NCI-H146 treated with DMSO at 0.1 percent for 48 hours (cell line): ENCODE measurements at regions not wholly inside any gene's neighbourhood (a gene's known extent, or its start where the extent isn't known, plus 50 kb on each side); places are given as distances from the start of the nearest gene placed in this dataset.

Experiments used
- DNase-seq: peaks from one replicate; lab custom pipeline; 2025; ENCODE audit not compliant: unreplicated experiment; lab: John Stamatoyannopoulos, UW

DNA sequence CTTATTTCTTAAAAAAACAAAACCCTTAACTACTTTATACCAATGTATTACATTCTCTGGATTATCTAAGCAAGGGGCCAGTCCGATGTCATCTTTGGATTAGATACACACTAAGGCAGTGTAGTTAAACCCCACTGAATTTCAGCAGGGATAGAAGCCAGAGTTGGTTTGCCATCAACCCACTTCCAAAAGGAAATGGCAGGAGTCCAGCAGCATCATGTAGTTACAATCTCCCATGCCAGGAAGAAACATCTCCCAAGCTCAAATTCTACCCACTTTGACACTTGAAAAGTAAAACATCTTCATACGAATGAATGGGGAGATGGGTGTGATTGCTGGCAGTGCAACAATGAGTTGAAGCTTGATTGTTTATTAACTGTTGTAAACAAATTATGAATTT is 203.5 kb upstream of the PLXNC1 start:
- DNase-seq = no peak

DNA sequence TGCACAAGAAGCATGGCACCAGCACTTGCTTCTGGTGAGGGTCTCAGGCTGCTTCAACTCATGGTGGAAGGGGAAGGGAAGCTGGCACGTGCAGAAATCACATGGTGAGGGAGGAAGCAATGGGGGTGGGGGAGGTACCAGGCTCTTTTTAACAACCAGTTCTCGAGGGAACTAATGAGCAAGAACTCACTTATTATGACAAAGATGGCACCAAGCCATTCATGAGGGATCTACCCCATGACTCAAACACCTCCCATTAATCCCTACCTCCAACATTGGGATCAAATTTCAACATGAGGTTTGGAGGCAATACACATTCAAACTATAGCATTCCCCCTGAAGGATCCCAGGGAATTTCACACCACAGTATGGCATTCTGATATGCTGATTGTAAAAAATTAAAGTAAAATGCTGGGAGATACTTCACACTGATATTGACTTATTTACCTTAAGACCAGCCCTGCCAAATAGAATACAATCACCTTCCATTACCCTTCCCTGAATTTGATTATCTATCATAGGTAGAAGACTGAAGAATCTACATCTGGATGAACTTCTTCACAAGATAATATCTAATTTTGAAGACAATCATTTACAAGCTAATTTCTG is 201.7 kb upstream of the PLXNC1 start:
- no peak for DNase-seq

DNA sequence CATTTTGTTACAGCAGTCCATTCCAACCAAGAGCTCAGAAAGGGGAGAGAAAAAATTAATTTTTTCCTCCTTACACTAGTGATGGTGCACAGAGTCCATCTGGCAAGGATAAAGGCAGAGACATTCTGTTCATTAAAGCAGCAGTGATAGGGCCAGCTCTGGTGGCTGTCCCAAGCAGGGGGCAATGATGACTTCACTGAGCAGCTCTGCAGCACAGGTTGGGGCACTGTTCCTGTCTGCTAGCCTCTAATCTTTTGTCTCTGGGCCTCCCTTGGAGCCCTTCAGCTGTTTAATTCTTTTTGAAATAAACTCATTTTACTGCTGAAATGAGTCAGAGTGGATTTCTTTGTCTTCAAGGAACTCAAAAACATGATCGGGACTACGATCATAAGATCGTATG is 200.9 kb upstream of the PLXNC1 start:
- DNase-seq = no peak

DNA sequence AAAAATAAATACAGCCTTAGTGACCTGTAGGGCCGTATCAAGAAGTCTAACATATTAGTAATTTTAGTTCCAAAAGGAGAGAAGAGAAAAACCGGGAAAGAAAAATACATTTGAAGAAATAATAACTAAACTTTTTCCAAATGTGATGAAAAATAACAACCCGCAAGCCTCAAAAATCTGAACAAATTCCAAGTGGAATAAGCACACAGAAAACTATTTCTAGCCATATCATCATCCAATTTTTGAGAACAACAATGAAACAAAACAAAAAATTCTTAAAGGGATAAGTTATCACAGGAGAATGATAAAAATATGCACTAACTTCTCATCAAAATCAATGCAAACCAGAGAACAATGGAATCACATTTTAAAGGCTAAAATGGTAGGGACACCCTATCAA is 198.1 kb upstream of the PLXNC1 start:
- no peak for DNase-seq

DNA sequence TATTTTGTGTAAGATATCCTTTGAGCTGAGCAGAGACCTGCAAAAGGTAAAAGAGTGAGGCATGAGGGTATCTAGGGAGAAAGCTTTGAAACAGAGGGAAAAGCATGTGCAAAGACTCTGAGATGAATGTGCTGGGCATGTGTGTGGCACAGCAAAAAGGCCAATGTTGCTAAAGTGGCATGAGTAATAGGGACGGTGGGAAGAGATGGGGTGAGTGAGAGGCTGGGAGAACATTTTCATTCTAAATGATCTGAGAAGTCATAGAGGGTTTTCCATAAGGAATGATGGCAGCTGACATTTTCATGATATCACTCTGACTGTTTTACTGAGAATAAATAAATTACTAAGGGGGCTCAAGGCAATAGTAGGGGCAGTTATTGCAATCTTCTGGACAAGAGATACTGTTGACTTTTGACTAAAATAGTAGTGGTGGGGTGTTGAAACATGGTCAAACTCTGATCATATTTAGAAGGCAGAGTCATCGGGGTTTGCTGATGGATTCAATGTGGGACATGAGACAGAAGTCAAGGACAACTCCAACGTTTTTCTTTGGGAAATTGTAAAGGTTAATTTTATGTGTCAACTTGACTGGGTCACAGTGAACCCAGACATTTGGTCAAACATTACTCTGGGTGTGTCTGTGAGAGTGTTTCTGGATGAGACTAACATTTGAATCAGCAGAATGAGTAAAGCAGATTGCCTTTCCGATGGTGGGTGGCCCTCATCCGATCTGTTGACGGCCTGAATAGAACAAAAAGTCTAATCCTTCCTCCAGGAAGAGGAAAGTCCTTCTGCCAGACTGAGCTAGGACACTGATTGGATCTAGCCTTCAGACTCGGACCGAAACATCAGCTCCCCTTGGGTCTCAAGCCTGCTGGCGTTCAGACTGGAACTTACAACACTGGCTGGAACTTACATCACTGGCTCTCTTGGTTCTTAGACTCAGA is 193.9 kb upstream of the PLXNC1 start:
- no peak for DNase-seq

DNA sequence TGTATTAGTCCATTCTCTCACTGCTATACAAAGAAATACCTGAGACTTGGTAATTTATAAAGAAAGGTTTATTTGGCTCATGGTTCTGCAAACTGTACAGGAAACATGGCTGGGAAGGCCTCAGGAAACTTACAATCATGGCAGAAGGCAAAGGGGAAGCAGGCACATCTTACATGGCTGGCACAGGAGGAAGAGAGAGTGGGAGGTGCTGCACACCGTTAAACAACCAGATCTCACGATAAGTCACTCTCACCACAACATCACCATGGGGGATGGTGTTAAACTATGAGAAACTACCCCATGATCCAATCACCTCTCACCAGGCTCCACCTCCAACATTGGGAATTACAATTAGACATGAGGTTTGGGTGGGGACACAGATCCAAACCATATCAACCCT is 191.8 kb upstream of the PLXNC1 start:
- DNase-seq = no peak

DNA sequence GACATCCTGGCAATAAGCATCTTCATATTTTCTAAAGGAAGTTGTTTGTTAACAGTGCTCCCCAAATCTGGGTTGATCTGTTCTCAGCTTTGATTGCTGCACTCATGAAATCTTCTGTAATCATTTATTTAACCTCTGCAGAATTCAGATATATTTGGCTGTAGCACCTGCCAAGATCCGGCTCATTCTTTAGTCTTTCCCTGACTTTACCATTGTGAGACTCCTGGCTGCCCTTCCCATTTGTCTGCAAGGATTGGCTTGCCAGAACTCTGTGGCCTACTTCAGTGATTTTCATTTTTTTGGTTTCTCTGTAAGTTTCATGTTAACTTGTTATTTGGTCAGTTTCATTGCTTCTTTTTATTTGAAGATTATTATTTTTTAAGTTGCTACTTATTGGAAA is 191.2 kb upstream of the PLXNC1 start:
- no peak for DNase-seq

DNA sequence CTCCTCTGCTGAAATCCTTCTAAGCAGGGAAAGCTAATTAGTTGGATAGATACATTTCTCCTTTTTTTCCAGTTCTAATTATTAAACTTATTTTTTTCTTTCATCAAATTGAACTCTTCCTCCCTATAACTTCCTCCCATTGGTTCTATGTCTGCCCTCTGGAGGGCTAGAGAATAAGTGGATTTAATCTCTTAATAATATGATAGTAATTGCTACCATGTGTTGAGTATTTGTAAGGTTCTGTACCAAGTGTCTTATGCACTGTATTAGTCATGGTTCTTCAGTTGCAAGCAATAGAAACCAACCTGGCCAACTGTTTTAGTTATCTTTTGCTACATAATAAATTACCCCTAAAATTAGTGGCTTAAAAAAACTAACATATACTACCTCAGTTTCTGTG is 190.5 kb upstream of the PLXNC1 start:
- no peak for DNase-seq

DNA sequence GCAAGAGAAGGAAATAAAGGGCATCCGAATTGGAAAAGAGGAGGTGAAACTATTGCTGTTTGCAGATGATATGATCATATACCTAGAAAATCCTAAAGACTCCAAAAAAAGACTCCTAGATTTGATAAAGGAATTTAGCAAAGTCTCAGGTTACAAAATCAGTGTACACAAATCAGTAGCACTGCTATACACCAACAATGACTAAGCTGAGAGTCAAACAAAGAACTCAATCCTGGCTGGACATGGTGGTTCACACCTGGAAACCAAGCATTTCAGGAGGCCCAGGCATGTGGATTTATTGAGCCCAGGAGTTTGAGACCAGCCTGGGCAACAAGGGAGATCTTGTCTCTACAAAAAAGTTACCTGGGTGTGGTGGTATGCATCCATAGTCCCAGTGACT is 188.7 kb upstream of the PLXNC1 start:
- no peak for DNase-seq

DNA sequence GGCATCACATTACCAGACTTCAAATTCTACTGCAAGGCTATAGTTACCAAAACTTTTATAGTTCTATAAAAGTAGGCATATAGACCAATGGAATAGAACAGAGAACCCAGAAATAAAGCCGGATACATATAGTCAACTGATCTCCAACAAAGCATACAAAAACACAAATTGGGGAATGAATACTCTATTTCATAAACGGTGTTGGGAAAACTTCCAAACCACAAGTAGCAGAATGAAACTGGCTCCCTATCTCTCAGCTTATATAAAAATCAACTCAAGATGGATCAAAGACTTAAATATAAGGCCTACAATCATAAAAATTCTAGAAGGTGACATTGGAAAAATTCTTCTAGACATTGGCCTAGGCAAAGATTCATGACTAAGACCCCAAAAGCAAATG is 187.9 kb upstream of the PLXNC1 start:
- DNase-seq = no peak

DNA sequence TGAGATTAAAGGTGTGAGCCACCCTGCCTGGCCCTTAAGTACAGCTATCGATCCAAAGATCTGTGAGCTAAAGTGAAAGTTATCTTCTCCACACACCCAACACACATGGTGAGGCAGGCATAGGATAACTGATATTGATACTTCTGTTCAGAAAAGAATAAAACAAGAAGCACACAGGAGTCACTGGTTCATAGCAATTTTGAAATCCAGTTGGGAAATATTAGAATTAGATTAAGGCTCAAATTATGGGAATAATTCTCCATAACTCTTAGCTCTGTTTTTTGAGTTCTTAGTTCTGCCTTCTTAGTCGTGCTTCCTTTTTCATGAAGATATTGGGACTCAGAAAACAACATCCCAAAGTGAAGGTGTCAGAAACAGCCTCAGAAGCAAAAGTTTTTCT is 186.0 kb upstream of the PLXNC1 start:
- DNase-seq = no peak

DNA sequence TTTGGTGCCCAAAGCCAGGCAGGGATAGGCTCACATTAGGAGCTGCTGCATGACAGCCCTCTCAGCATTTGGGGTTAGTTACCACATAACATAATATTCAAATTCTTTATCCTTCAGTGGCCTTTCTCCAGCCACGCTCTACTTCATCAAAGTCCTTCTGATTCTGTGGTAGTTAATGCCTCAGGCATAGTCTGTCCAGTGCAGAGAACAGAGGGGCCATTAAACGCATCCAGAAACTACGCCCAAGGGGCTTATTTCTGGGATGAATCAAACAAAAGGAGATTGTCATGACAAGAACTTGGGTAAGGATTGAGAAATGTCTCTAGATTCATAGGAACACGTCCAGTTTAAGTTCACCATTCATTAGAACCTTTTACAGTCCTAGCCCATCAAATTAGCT is 183.4 kb upstream of the PLXNC1 start:
- DNase-seq = no peak

DNA sequence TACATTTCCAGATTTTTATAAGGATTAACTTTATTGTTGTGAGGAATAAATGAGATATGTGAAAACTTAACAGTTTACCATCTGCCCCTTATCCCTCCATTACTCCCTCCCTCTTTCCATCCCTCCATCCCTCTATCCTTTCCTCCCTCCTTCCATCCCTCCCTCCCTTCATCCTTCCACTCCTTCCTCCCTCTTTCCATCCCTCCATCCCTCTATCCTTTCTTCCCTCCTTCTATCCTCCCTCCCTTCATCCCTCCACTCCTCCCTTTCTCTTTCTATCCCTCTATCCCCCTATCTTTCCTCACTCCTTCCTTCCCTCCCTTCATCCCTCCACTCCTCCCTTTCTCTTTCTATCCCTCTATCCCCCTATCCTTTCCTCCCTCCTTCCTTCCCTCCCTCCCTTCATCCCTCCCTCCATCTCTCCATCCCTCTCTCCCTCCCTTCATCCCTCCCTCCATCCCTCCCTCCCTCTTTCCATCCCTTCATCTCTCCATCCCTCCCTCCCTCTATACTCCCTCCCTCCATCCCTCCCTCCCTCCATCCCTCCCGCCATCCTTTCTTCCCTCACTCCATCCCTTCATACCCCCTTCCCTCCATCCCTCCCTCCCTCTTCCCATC is 181.8 kb upstream of the PLXNC1 start:
- DNase-seq = no peak

DNA sequence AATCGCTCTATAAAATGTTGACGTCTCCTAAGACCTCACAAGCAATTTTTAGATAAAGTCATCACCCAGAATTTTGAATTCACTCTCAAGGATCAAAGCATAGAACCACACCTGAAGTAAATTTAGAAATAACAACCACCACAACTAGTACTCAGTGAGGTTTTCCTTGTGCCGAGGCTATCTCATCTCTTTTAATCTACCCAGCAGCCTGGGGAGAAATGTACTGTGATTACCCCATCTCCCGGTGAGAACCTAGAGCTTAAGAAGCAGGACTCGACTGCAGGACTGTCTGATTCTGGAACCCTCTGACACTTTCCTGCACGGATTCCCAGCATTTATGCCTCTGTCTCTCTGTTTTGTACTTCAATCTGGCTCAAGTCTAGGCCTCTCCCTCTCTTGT is 180.9 kb upstream of the PLXNC1 start:
- DNase-seq = no peak

DNA sequence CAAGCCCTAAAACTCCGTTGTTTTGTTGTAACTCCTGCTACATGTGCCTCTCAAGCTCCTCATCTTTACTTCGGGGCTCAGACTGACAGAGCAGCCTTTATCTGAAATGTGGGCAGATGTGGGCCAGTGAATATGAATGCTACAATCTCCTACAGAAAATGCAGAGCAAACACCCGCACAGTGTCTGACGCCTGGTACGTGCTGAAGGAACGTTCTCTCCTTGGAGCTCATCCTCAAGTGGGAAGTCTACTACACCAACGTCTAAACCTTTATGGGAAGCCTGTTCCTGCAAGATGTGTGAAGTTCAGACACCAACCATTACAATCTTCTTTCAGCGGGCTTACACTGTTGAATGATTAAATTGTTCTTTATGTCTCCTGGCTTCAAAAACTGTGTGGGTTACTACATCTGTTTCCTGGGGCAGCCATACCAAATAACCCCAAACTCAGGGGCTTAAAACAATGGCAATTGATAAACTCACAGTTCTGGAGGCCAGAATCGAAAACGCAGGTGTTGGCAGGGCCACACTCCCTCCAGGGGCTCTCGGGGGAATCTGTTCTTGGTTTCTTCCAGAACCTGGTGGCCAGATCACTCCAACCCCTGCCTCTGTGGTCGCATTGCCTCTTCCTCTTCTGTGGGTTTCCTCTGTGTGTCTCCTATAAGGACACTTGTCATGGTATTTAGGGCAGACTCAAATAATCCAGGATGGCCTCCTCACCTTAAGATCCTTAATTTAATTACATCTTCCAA is 179.7 kb upstream of the PLXNC1 start:
- DNase-seq = no peak

DNA sequence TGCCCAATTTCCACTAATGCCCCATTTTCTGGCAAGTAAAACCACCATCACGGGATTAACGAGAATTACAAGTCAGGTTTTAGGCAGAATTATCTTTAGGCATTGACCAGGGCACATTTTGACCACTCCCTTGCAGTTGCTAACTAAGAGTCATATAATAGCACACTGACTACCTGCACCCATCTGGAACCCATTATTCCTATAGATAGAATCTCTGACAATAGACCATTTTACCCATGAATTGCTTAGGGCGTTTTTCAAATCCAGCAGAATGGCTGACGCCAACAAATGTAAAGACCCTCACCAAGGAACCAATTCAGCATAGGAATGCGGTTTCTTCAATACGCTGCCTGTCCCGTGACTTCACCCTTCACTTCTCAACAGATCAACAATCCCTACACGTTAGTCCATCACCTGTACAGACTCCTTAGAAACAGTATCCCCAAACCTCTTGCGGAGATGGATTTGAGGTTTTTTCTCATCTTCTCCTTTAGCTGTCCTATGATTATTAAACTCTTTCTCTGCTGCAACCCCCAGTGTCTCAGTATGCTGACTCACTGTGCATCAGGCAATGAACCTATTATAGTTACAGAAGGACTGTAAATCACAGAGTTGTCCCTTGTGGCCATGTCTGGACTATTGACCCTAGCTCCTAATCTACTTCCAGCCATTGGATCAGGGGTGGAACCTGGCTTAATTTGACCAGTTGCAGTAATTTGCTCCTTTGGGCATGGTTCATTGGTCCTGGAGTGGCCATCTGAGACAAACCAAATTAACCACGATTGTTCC is 177.3 kb upstream of the PLXNC1 start:
- no peak for DNase-seq

DNA sequence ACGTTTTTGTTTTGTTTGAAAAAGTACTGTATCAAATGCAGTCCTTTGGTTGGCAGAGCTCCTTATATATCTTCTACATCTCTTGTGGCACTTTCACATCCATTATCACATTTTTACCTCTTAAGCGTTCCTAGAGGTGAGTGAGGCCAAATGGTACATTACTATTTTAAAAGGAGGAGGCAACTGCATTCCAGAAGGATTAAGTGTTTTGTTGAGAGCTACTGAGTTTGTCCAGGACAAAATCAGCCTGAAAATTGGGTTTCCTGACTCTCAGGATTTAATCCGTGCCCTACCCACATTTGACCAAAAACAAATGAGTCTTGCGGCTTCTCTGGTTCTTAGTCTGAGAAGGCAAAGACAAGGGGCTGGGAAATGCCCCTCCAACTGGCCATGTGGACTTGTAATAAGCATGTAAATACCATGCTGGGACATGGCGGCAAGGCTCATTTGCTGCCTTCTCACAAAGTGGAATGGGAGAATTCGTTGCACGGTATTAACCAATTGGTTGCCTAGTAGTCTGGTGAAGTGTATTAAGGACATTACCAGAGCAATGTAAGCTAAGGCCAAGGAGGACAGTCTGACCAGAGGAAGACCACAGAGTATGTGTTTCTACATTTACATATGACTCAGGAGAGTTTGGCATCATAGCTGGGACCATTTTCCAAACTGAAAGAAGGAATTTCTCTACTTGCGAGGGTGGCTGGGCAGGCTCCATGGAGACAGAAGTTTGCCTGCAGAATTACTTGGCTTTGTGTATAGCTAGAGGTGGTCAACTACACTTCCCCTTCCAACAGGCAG is 175.8 kb upstream of the PLXNC1 start:
- DNase-seq = no peak

DNA sequence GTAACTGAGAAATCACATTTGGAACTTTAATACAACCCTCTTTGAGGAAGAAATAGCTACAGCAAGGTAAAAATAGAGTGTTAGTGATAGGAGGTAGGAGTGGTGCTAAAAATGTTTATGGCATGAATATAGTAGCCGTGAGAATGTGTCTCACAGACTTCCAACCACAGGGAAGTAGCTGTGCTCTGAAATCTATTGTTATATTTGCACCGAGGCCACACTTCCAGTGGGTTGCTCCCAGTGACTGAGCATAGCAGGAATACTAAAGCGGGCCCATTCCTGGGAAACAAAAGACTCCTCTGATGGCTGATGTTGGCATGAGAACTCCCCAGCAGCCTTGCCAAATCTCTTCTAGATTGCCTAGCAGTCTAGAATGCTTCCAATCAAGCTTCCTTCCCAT is 174.1 kb upstream of the PLXNC1 start:
- no peak for DNase-seq

DNA sequence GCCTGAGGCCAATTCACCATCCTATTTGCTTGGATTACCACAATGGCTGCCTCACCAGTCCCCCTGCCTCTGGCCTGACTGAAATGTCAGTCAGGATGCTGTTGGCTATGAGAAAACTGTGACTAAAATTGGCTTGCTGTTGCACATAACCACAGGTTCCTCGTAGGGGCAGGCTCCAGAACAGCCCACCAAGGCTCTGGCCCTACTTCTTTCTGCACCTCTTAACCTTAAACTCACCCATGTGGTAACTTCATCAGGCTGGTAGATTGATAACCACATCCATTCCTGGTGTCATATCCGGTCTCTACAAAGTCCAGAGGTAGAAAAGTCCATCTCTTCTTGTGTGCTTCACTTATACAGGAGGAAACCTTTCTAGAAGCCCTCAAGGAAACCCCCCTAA is 172.4 kb upstream of the PLXNC1 start:
- DNase-seq = no peak

DNA sequence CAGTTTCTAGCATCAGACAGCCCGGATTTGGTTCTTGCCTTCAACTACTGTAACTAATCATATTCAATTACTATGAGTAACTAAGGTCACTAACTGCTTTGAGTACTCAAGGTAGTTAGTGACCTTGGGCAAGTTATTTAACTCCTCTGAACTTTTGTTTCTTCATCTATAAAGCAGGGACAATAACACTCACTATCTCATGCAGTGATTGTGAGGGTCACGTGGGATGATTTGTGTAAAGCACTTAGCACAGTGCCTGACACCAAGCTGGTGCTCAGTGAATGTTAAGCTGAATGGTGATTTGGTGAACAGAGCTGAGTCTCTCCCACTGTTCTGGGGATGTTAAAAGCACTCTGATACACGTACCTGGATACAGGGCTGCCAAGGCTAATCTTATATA is 171.3 kb upstream of the PLXNC1 start:
- DNase-seq = no peak
